GM19455 (cell line): ENCODE measurements at regions not wholly inside any gene's neighbourhood (a gene's known extent, or its start where the extent isn't known, plus 50 kb on each side); places are given as distances from the start of the nearest gene placed in this dataset.

Experiments used
- ATAC-seq: cut with Tn5 transposase; IDR thresholded peaks from one replicate; pipeline ENCODE4 v1.9.1; 2021; ENCODE audit not compliant: unreplicated experiment

- ATAC-seq = no peak
Observed at GRCh38 chr15:70355275-70355795, 257.6 kb upstream of the TLE3 start.

GRCh38 chr15:70354346-70354905 is 256.7 kb upstream of the TLE3 start:
- no peak for ATAC-seq

GRCh38 chr15:70353606-70354345 is 256.1 kb upstream of the TLE3 start:
- no peak for ATAC-seq

GRCh38 chr15:70351941-70352774 is 254.4 kb upstream of the TLE3 start:
- no peak for ATAC-seq

- no peak for ATAC-seq
Observed at GRCh38 chr15:70351391-70351790, 253.7 kb upstream of the TLE3 start.

GRCh38 chr15:70348581-70349344 is 251.0 kb upstream of the TLE3 start:
- no peak for ATAC-seq

GRCh38 chr15:70348226-70348543 is 250.5 kb upstream of the TLE3 start:
- ATAC-seq = no peak

- ATAC-seq = no peak
Observed at GRCh38 chr15:70347321-70348225, 249.9 kb upstream of the TLE3 start.

GRCh38 chr15:70345251-70346019 is 247.7 kb upstream of the TLE3 start:
- no peak for ATAC-seq

- ATAC-seq = no peak
Observed at GRCh38 chr15:70344666-70345065, 246.9 kb upstream of the TLE3 start.

GRCh38 chr15:70343961-70344621 is 246.4 kb upstream of the TLE3 start:
- no peak for ATAC-seq

GRCh38 chr15:70342554-70343548 is 245.1 kb upstream of the TLE3 start:
- no peak for ATAC-seq

GRCh38 chr15:70342141-70342540 is 244.4 kb upstream of the TLE3 start:
- no peak for ATAC-seq

GRCh38 chr15:70341566-70341965 is 243.8 kb upstream of the TLE3 start:
- no peak for ATAC-seq

- no peak for ATAC-seq
Observed at GRCh38 chr15:70340494-70340870, 242.8 kb upstream of the TLE3 start.

GRCh38 chr15:70339571-70340493 is 242.1 kb upstream of the TLE3 start:
- no peak for ATAC-seq
